Esophagus squamous epithelium (tissue), 5 donors: ENCODE measurements at regions not wholly inside any gene's neighbourhood (a gene's known extent, or its start where the extent isn't known, plus 50 kb on each side); places are given as distances from the start of the nearest gene placed in this dataset.

Source experiments
- DNase-seq: peaks from one replicate; lab custom pipeline; 2025; lab: John Stamatoyannopoulos, UW
- H3K27ac ChIP-seq, 4 donors: fragments of 200-600 bp; sonication (generic); one replicate each; pipeline ENCODE4 v1.5.1; 2016 to 2019; ENCODE audit warnings: mild to moderate bottlenecking in 1 of 4
- H3K27me3 ChIP-seq, 4 donors: fragments of 200-600 bp; sonication (generic); 1 replicate in 3 of 4; 2 replicates in 1 of 4; pipeline versions ENCODE4 v1.5.1 to v1.6.0; 2017 to 2021; ENCODE audit warnings: antibody characterized with exemption in 1 of 4
- H3K36me3 ChIP-seq, 3 donors: fragments of 200-600 bp; sonication (generic); one replicate each; pipeline ENCODE4 v1.5.1; 2016 to 2019
- H3K4me1 ChIP-seq, 3 donors: fragments of 200-600 bp; sonication (generic); one replicate each; pipeline ENCODE4 v1.5.1; 2017 to 2019
- H3K4me3 ChIP-seq, 4 donors: fragments of 200-600 bp; sonication (generic); 1 replicate in 3 of 4; 2 replicates in 1 of 4; pipeline ENCODE4 v1.5.1; 2016 to 2019; ENCODE audit warnings: mild to moderate bottlenecking in 2 of 4, moderate library complexity in 1 of 4
- H3K9me3 ChIP-seq, 3 donors: fragments of 200-600 bp; sonication (generic); one replicate each; pipeline ENCODE4 v1.5.1; 2016 to 2019
- POLR2A ChIP-seq, 4 donors: fragments of 450-650 bp; IDR thresholded peaks; one replicate each; pipeline ENCODE4 v1.6.1; 2017; ENCODE audit warnings: antibody characterized with exemption in 4 of 4, mild to moderate bottlenecking in 4 of 4, moderate library complexity in 3 of 4
- WGBS, 2 donors: methylation state at CpG; one replicate each; pipeline ENCODE4 v1.1.5; 2018; 5-methylcytosine and 5-hydroxymethylcytosine counted together
- intact Hi-C: fragments of 100-400 bp; cut with DNase I; formaldehyde crosslinking; loops from one replicate; pipeline ENCODE4 v1.15.0; 2022
- TF ChIP-seq, protein P1 (sequence below), 6 experiments: fragments of 450-650 bp in 4 of 6; fragments of 200-600 bp in 2 of 6; sonication (generic) in 2 of 6; IDR thresholded peaks; one replicate each; pipeline ENCODE4 v1.5.1; 2016 to 2019; ENCODE audit warnings: antibody characterized with exemption in 6 of 6, mild to moderate bottlenecking in 4 of 6, moderate library complexity in 4 of 6
- donor health status: DM: yes; HTN: yes; CAD: no.

DNA sequence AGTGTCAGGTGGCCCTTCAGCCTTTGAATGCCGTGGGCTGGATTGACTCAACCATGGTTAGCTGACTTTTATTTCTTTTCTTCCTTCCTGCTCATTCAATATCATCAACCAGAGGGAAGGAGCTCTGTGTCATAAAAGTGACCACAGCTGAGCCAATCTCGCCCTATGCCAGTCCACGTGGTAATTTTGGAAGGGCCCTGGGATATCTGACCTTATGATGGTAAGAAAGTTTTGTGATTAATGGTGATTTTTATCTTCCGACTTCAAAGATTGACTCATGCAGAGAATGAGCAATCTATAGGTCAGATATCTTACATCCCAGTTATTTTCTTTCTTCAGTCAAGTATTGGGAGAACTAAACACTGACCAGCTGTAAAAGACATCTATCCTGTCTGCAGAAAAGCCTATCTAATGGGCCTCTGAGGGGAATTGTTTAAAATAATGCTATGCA lies 170.3 kb downstream of the ZC3H11B start:
- Histone ChIP-seq H3K36me3 (no peaks in the 10 kb centered on the region), H3K27ac (no peak overlapping the region), H3K27me3 (no peaks in the 10 kb centered on the region), H3K9me3 (no peaks in the 10 kb centered on the region), H3K4me3 (no peak overlapping the region), H3K4me1 (no peaks in the 10 kb centered on the region)
- intact Hi-C loops = no loop called here
- DNase-seq = no peak
- TF ChIP-seq, protein P1, sequence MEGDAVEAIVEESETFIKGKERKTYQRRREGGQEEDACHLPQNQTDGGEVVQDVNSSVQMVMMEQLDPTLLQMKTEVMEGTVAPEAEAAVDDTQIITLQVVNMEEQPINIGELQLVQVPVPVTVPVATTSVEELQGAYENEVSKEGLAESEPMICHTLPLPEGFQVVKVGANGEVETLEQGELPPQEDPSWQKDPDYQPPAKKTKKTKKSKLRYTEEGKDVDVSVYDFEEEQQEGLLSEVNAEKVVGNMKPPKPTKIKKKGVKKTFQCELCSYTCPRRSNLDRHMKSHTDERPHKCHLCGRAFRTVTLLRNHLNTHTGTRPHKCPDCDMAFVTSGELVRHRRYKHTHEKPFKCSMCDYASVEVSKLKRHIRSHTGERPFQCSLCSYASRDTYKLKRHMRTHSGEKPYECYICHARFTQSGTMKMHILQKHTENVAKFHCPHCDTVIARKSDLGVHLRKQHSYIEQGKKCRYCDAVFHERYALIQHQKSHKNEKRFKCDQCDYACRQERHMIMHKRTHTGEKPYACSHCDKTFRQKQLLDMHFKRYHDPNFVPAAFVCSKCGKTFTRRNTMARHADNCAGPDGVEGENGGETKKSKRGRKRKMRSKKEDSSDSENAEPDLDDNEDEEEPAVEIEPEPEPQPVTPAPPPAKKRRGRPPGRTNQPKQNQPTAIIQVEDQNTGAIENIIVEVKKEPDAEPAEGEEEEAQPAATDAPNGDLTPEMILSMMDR (IDR thresholded peaks at IDR 0.05) = no peak
- no peak for TF ChIP-seq POLR2A (IDR thresholded peaks at IDR 0.05)
- WGBS, 2 donors = 39 to 49% methylated on average over 3 to 4 of the region's 4 CpGs

DNA sequence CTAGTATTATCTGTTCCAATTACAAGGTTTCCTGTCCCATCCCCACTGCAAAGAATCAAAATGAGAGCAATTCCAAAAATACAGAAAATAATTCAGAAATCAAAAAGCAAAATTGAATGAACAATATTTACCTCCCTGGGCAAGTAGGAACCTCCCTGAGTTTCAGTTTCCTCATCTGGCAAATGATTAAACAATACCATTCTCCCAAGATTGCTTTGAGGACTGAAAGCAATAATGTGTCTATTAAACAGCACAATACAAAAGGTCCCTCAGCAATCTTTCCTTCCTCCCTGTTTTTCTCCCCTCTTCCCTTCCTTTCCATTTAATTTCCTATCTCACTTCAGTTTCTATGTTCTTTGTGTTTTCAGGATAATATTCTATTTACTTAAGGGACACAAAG lies 171.0 kb downstream of the ZC3H11B start:
- no peaks in the 10 kb centered on the region for H3K36me3 ChIP-seq
- TF ChIP-seq POLR2A (IDR thresholded peaks at IDR 0.05) = no peak
- TF ChIP-seq, protein P1 (IDR thresholded peaks at IDR 0.05) = no peak
- DNase-seq = no peak
- H3K27ac ChIP-seq = no peak overlapping the region
- intact Hi-C loops = no loop called here
- H3K9me3 ChIP-seq = no peaks in the 10 kb centered on the region
- H3K4me3 ChIP-seq = no peak overlapping the region
- H3K4me1 ChIP-seq = no peaks in the 10 kb centered on the region
- H3K27me3 ChIP-seq = no peaks in the 10 kb centered on the region

DNA sequence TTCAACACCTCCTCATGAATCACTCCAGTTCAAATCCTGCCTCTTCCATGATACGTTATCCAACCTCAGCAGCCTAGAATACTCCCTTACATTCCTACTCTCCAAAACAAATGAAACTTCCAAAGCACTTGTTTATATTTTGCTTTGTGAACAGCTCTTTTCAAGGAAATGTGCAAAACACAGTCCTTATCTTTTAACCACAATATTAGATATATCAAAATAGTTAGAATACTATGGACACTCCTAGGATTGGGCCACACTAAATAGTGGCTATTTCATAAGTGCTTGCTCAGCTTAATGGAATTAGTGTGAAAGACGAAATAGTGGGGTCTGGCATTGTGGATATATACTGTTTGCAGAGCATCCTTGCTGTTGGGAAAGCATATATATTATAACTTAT lies 173.5 kb downstream of the ZC3H11B start:
- WGBS, 2 donors = 80 to 88% methylated on average over 2 of the region's 2 CpGs
- no peak for TF ChIP-seq POLR2A (IDR thresholded peaks at IDR 0.05)
- TF ChIP-seq, protein P1 (IDR thresholded peaks at IDR 0.05) = no peak
- no peaks in the 10 kb centered on the region for H3K4me1 ChIP-seq
- H3K27me3 ChIP-seq = no peaks in the 10 kb centered on the region
- intact Hi-C loops = no loop called here
- no peak overlapping the region for H3K27ac ChIP-seq
- no peaks in the 10 kb centered on the region for H3K36me3 ChIP-seq
- DNase-seq = no peak
- H3K9me3 ChIP-seq = no peaks in the 10 kb centered on the region
- H3K4me3 ChIP-seq = no peak overlapping the region

DNA sequence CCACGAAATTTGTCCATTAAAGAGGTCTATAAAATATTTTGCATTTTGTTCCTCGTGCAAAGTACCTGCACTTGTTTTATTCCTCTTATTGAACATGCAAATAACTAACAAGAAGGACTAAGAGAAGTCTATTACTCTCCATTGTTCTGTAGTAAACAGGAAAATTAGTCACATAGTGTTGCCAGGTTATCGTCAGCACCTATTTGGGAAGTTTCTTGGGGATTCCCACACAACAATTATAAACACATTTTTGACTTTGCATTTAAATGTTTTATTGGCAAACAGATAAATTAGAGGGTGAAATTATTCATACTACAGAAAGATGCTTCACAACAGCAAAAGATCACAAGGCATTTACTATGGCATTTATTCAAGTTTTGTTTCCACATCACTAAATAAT lies 174.5 kb downstream of the ZC3H11B start:
- Histone ChIP-seq H3K4me1 (peaks cover 0 to 5% (median 0%) of the 10 kb centered on the region in 3 donors), H3K27ac (no peak overlapping the region), H3K27me3 (no peaks in the 10 kb centered on the region), H3K9me3 (no peaks in the 10 kb centered on the region), H3K36me3 (no peaks in the 10 kb centered on the region), H3K4me3 (no peak overlapping the region)
- 47 to 60% methylated on average over 3 of the region's 3 CpGs for WGBS, 2 donors
- intact Hi-C loops = no loop called here
- no peak for DNase-seq
- no peak for TF ChIP-seq POLR2A (IDR thresholded peaks at IDR 0.05)
- TF ChIP-seq, protein P1 (IDR thresholded peaks at IDR 0.05) = no peak

DNA sequence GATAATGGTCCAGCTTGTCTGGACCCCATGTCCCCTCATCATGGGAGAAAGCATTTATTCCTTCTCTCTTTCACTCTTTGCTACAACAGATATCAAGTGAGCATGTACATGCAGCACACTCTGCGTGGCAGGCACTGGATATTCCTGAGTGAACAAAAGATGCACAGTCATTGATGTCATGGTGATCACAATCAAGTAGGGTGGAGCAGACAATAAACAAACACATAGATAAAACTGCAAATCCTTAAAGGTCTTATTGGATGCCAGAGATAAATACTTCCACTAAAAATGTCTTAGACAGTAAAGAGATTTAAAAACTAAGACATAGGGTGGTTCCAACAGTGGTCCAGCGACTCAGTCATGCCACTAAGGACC lies 178.0 kb downstream of the ZC3H11B start:
- no peaks in the 10 kb centered on the region for H3K9me3 ChIP-seq
- WGBS, 2 donors = 74 to 85% methylated on average over 2 of the region's 2 CpGs
- no peak for DNase-seq
- H3K4me3 ChIP-seq = no peak overlapping the region
- no peak for TF ChIP-seq POLR2A (IDR thresholded peaks at IDR 0.05)
- TF ChIP-seq, protein P1 (IDR thresholded peaks at IDR 0.05) = no peak
- peaks cover 0 to 8% (median 0%) of the 10 kb centered on the region in 3 donors for H3K4me1 ChIP-seq
- H3K27me3 ChIP-seq = no peaks in the 10 kb centered on the region
- no peak overlapping the region for H3K27ac ChIP-seq
- no peaks in the 10 kb centered on the region for H3K36me3 ChIP-seq
- intact Hi-C loops = no loop called here
